NT2/D1 (cell line): ENCODE measurements at regions not wholly inside any gene's neighbourhood (a gene's known extent, or its start where the extent isn't known, plus 50 kb on each side); places are given as distances from the start of the nearest gene placed in this dataset.

ENCODE experiments used
- SUZ12 ChIP-seq: IDR thresholded peaks from 2 replicates; pipeline ENCODE4 v1.6.1; 2011; ENCODE audit not compliant: insufficient read length, insufficient read depth; ENCODE audit errors: extremely low read depth
- YY1 ChIP-seq: IDR thresholded peaks from 2 replicates; pipeline ENCODE4 v1.6.1; 2011; ENCODE audit not compliant: insufficient read length, insufficient read depth
- ZNF274 ChIP-seq: IDR thresholded peaks from 2 replicates; pipeline ENCODE4 v1.6.1; 2011; ENCODE audit warnings: mild to moderate bottlenecking, low read depth, low read length

DNA sequence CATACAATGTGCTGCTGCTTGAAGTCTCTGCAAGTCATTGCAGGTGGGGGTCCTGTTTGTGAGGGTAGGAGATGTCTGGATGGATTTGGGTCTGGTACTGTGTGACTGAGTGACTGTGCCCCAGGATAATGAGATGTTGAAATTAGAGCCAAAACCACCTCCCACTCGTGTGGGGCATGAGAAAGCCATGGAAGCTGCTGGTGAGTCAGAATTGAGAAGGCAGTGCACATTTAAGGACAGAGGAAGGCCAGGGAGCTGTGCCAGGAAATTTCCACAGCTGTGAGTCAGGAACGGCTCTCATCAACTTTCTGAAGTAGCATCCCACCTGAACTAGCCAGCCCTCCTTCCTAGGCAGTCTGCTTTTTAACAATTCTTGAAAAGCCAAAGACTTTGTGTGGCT, 229.8 kb downstream of the DRD1 start:
- TF ChIP-seq ZNF274, result no peak
- TF ChIP-seq YY1, result no peak
- TF ChIP-seq SUZ12, result no peak
